Activated B cell treated with CpG ODN at 0.5 μM for 24 hours (primary cell): ENCODE measurements at regions not wholly inside any gene's neighbourhood (a gene's known extent, or its start where the extent isn't known, plus 50 kb on each side); places are given as distances from the start of the nearest gene placed in this dataset.

Experiments
- ATAC-seq: fragments of 200-7000 bp; cut with Tn5 transposase; one replicate; pipeline ENCODE4 v1.10.0; 2021; ENCODE audit warnings: low read depth, mild to moderate bottlenecking, moderate library complexity
- CTCF ChIA-PET: fragments of 350-600 bp; sonication (Branson Sonifier 250); formaldehyde crosslinking; loops from one replicate; lab custom pipeline; 2021; ENCODE audit warnings: antibody characterized with exemption; lab: Charles Lee
- POLR2A ChIA-PET: fragments of 350-600 bp; sonication (Branson Sonifier 250); formaldehyde crosslinking; loops from one replicate; lab custom pipeline; 2021; ENCODE audit warnings: antibody characterized with exemption; lab: Charles Lee
- DNase-seq: peaks from one replicate; pipeline ENCODE4 v3.0.0; 2022
- H3K27ac Mint-ChIP-seq: one replicate; pipeline ENCODE4 v1.8.0; 2020; ENCODE audit warnings: mixed read lengths
- H3K27me3 Mint-ChIP-seq: one replicate; pipeline ENCODE4 v1.8.0; 2021; ENCODE audit warnings: mixed read lengths
- H3K36me3 Mint-ChIP-seq: one replicate; pipeline ENCODE4 v1.8.0; 2021; ENCODE audit warnings: low read depth, mixed read lengths
- H3K4me1 Mint-ChIP-seq: one replicate; pipeline ENCODE4 v1.8.0; 2021; ENCODE audit warnings: mixed read lengths
- H3K4me3 Mint-ChIP-seq: one replicate; pipeline ENCODE4 v1.8.0; 2020; ENCODE audit warnings: mild to moderate bottlenecking, mixed read lengths
- H3K9me3 Mint-ChIP-seq: one replicate; pipeline ENCODE4 v1.8.0; 2020; ENCODE audit warnings: mixed read lengths
- intact Hi-C: fragments of 100-400 bp; cut with micrococcal nuclease; formaldehyde crosslinking; loops from one replicate; pipeline ENCODE4 v1.15.1; 2024
- TF ChIP-seq, protein P1 (sequence below): fragments of 200-600 bp; IDR thresholded peaks from one replicate; pipeline ENCODE4 v1.8.0; 2022; ENCODE audit warnings: antibody characterized with exemption, mild to moderate bottlenecking

DNA sequence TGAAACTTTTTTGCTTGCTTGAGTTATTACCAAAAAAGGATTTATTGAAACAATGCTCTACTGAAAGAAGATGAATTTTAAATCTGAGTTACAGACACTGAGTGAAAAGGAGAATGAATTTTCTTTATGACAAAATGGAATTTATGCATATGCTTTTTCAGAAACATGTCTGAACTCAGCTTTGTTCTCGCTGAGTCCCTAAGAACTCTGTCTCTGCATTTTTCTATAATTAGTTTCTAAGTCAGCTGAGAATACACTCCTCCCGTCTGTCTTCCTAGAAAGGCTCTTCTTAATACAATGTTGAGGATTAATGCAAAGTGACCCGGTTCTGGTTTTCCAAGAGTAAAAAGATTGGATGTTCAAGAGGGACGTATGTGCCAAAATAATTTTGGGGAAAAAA is 463.5 kb downstream of the NKX6-1 start:
- CTCF ChIA-PET, result no interaction called here
- POLR2A ChIA-PET, result no interaction called here
- no peak for ATAC-seq
- H3K4me3 Mint-ChIP-seq, result no peak overlapping the region
- H3K27me3 Mint-ChIP-seq, result no peaks in the 10 kb centered on the region
- TF ChIP-seq, protein P1, sequence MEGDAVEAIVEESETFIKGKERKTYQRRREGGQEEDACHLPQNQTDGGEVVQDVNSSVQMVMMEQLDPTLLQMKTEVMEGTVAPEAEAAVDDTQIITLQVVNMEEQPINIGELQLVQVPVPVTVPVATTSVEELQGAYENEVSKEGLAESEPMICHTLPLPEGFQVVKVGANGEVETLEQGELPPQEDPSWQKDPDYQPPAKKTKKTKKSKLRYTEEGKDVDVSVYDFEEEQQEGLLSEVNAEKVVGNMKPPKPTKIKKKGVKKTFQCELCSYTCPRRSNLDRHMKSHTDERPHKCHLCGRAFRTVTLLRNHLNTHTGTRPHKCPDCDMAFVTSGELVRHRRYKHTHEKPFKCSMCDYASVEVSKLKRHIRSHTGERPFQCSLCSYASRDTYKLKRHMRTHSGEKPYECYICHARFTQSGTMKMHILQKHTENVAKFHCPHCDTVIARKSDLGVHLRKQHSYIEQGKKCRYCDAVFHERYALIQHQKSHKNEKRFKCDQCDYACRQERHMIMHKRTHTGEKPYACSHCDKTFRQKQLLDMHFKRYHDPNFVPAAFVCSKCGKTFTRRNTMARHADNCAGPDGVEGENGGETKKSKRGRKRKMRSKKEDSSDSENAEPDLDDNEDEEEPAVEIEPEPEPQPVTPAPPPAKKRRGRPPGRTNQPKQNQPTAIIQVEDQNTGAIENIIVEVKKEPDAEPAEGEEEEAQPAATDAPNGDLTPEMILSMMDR, result no peak
- no peaks in the 10 kb centered on the region for H3K4me1 Mint-ChIP-seq
- no peaks in the 10 kb centered on the region for H3K9me3 Mint-ChIP-seq
- H3K36me3 Mint-ChIP-seq, result no peaks in the 10 kb centered on the region
- H3K27ac Mint-ChIP-seq, result no peak overlapping the region
- intact Hi-C loops, result no loop called here
- no peak for DNase-seq

GRCh38 chr4:84032372-84032771 is 466.7 kb downstream of the NKX6-1 start:
- TF ChIP-seq, protein P1, result no peak
- Mint-ChIP-seq H3K4me1 (no peaks in the 10 kb centered on the region), H3K27me3 (no peaks in the 10 kb centered on the region), H3K36me3 (no peaks in the 10 kb centered on the region), H3K4me3 (no peak overlapping the region), H3K27ac (no peak overlapping the region), H3K9me3 (no peaks in the 10 kb centered on the region)
- DNase-seq, result no peak
- ATAC-seq, result no peak
- intact Hi-C loops, result no loop called here
- ChIA-PET CTCF (no interaction called here), POLR2A (no interaction called here)

- no peaks in the 10 kb centered on the region for H3K9me3 Mint-ChIP-seq
Measured at GRCh38 chr4:84031401-84031800, 467.7 kb downstream of the NKX6-1 start.

DNA sequence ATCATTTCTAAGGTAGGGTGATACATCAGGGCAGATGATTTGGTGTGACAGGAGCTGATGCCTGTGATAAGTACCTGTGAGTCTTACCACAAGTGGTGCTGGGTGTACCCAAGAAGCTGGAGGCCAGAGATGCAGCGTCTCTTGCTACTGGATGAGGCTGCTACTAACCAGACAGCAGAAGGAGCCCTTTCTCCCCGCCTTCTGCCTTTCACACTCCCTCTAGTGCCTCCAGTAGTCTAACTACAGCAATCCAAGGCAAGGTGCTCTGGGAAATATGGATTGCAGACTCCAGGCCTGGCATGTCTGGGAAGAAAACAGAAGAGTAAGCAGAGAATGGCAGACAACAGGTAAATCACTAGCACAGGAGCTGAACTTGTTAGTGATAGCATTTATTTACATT is 470.8 kb downstream of the NKX6-1 start:
- no peak overlapping the region for H3K4me3 Mint-ChIP-seq
- no peaks in the 10 kb centered on the region for H3K4me1 Mint-ChIP-seq
- TF ChIP-seq, protein P1, result no peak
- intact Hi-C loops, result no loop called here
- no peak overlapping the region for H3K27ac Mint-ChIP-seq
- H3K36me3 Mint-ChIP-seq, result no peaks in the 10 kb centered on the region
- POLR2A ChIA-PET, result no interaction called here
- H3K27me3 Mint-ChIP-seq, result no peaks in the 10 kb centered on the region
- no peak for DNase-seq
- H3K9me3 Mint-ChIP-seq, result no peaks in the 10 kb centered on the region
- CTCF ChIA-PET, result no interaction called here
- ATAC-seq, result no peak

More at GRCh38 chr4:84031401-84031800, 467.7 kb downstream of the NKX6-1 start:
- intact Hi-C loops, result no loop called here
- TF ChIP-seq, protein P1, result no peak
- H3K27me3 Mint-ChIP-seq, result no peaks in the 10 kb centered on the region
- no peaks in the 10 kb centered on the region for H3K36me3 Mint-ChIP-seq
- H3K27ac Mint-ChIP-seq, result no peak overlapping the region
- no peak overlapping the region for H3K4me3 Mint-ChIP-seq
- no peaks in the 10 kb centered on the region for H3K4me1 Mint-ChIP-seq
- CTCF ChIA-PET, result no interaction called here
- no peak for DNase-seq
- no peak for ATAC-seq
- POLR2A ChIA-PET, result no interaction called here

- H3K4me1 Mint-ChIP-seq, result no peaks in the 10 kb centered on the region
- ChIA-PET POLR2A (no interaction called here), CTCF (no interaction called here)
- H3K27ac Mint-ChIP-seq, result no peak overlapping the region
- intact Hi-C loops, result no loop called here
- H3K9me3 Mint-ChIP-seq, result no peaks in the 10 kb centered on the region
- ATAC-seq (no peak), DNase-seq (no peak)
- no peaks in the 10 kb centered on the region for H3K36me3 Mint-ChIP-seq
- TF ChIP-seq, protein P1, result no peak
- H3K27me3 Mint-ChIP-seq, result no peaks in the 10 kb centered on the region
- no peak overlapping the region for H3K4me3 Mint-ChIP-seq
Measured at GRCh38 chr4:84024405-84024804, 474.7 kb downstream of the NKX6-1 start.
